CD14-positive monocyte (primary cell): ENCODE measurements at regions not wholly inside any gene's neighbourhood (a gene's known extent, or its start where the extent isn't known, plus 50 kb on each side); places are given as distances from the start of the nearest gene placed in this dataset.

Experiments
- DNase-seq, 3 donors: peaks; one replicate each; pipeline ENCODE4 v3.0.0-alpha.2; 2011 to 2022
- H2AFZ ChIP-seq: 2 replicates; pipeline ENCODE4 v1.6.0; 2012; ENCODE audit warnings: mild to moderate bottlenecking, low read depth, low read length, inconsistent platforms; ENCODE audit not compliant: insufficient read depth, poor library complexity, severe bottlenecking
- H3K27ac ChIP-seq, 2 donors: 1 replicate in 1 of 2; 2 replicates in 1 of 2; pipeline ENCODE4 v1.5.1; 2012 to 2013; ENCODE audit warnings: low read length in 2 of 2, control low read depth in 1 of 2, inconsistent platforms in 1 of 2, low read depth in 1 of 2, mild to moderate bottlenecking in 1 of 2
- H3K27me3 ChIP-seq, 2 donors: one replicate each; pipeline versions ENCODE4 v1.6.0 to v1.6.1; 2011 to 2013; ENCODE audit warnings: low read length in 2 of 2; ENCODE audit not compliant: control insufficient read depth in 2 of 2, insufficient read depth in 2 of 2
- H3K36me3 ChIP-seq, 2 donors: replicated peaks in 1 of 2; 1 replicate in 1 of 2; 2 replicates in 1 of 2; pipeline versions ENCODE4 v1.5.1 to v1.6.1; 2012 to 2013; ENCODE audit warnings: low read length in 2 of 2, control low read depth in 1 of 2, inconsistent platforms in 1 of 2, mild to moderate bottlenecking in 1 of 2; ENCODE audit not compliant: insufficient read depth in 2 of 2, control insufficient read depth in 1 of 2
- H3K4me1 ChIP-seq, 2 donors: 1 replicate in 1 of 2; 2 replicates in 1 of 2; pipeline versions ENCODE4 v1.5.1 to v1.6.1; 2012 to 2013; ENCODE audit warnings: low read length in 2 of 2, control low read depth in 1 of 2, inconsistent platforms in 1 of 2, mild to moderate bottlenecking in 1 of 2, moderate library complexity in 1 of 2; ENCODE audit not compliant: insufficient read depth in 2 of 2, control insufficient read depth in 1 of 2
- H3K4me2 ChIP-seq: replicated peaks from 2 replicates; pipeline ENCODE3; 2012; ENCODE audit warnings: low read length, moderate library complexity, mild to moderate bottlenecking; ENCODE audit not compliant: poor library complexity, severe bottlenecking; ENCODE audit errors: extremely low read depth
- H3K4me3 ChIP-seq, 3 experiments: fragments of 200-600 bp in 1 of 3; sonication (generic) in 1 of 3; replicated peaks in 1 of 3; 1 replicate in 2 of 3; 2 replicates in 1 of 3; pipeline ENCODE4 v1.5.1; 2011 to 2013; ENCODE audit warnings: low read length in 3 of 3, mild to moderate bottlenecking in 3 of 3, control low read depth in 2 of 3, low read depth in 2 of 3, inconsistent platforms in 1 of 3, moderate library complexity in 1 of 3
- H3K79me2 ChIP-seq: 2 replicates; pipeline ENCODE4 v1.6.0; 2012; ENCODE audit warnings: mild to moderate bottlenecking, control low read depth, inconsistent platforms, low read length, moderate library complexity; ENCODE audit not compliant: insufficient read depth
- H3K9ac ChIP-seq: 2 replicates; pipeline ENCODE4 v1.6.0; 2017; ENCODE audit warnings: low read length, mild to moderate bottlenecking; ENCODE audit not compliant: insufficient read depth, poor library complexity, severe bottlenecking
- H3K9me3 ChIP-seq, 2 donors: replicated peaks in 1 of 2; 1 replicate in 1 of 2; 2 replicates in 1 of 2; pipeline versions ENCODE4 v1.5.1 to v1.6.1; 2012 to 2013; ENCODE audit warnings: low read length in 2 of 2, control low read depth in 1 of 2; ENCODE audit not compliant: control insufficient read depth in 1 of 2, insufficient read depth in 1 of 2
- H4K20me1 ChIP-seq: 2 replicates; pipeline ENCODE4 v1.6.0; 2012; ENCODE audit warnings: mild to moderate bottlenecking, low read length, control low read depth, moderate library complexity; ENCODE audit not compliant: insufficient read depth
- H3K27ac Mint-ChIP-seq, 7 donors: one replicate each; pipeline ENCODE4 v1.8.0; 2020; ENCODE audit warnings: mild to moderate bottlenecking in 7 of 7, mixed read lengths in 7 of 7, moderate library complexity in 6 of 7, inconsistent platforms in 2 of 7
- H3K27me3 Mint-ChIP-seq, 3 donors: one replicate each; pipeline ENCODE4 v1.8.0; 2021 to 2022; ENCODE audit warnings: low read depth in 3 of 3, mild to moderate bottlenecking in 3 of 3, mixed read lengths in 3 of 3, moderate library complexity in 3 of 3, inconsistent platforms in 1 of 3
- H3K36me3 Mint-ChIP-seq, 2 donors: one replicate each; pipeline ENCODE4 v1.8.0; 2020; ENCODE audit warnings: mixed read lengths in 2 of 2, inconsistent platforms in 1 of 2, mild to moderate bottlenecking in 1 of 2
- H3K4me1 Mint-ChIP-seq: one replicate; pipeline ENCODE4 v1.8.0; 2020; ENCODE audit warnings: mild to moderate bottlenecking, mixed read lengths
- H3K4me3 Mint-ChIP-seq, 2 donors: one replicate each; pipeline ENCODE4 v1.8.0; 2020; ENCODE audit warnings: mild to moderate bottlenecking in 2 of 2, mixed read lengths in 2 of 2, moderate library complexity in 1 of 2
- H3K9me3 Mint-ChIP-seq, 7 donors: one replicate each; pipeline ENCODE4 v1.8.0; 2020 to 2022; ENCODE audit warnings: mixed read lengths in 7 of 7, mild to moderate bottlenecking in 6 of 7, moderate library complexity in 6 of 7, inconsistent platforms in 2 of 7
- WGBS: methylation state at CpG from one replicate; pipeline ENCODE4 v1.1.5; 2013; ENCODE audit warnings: missing lambda C conversion rate; ENCODE audit not compliant: insufficient coverage; 5-methylcytosine and 5-hydroxymethylcytosine counted together
- intact Hi-C, 2 donors: fragments of 100-400 bp; cut with micrococcal nuclease; formaldehyde crosslinking; loops; one replicate each; pipeline versions ENCODE4 v1.15.0 to v1.15.1; 2023
- TF ChIP-seq, protein P1 (sequence below): fragments of 200-600 bp; IDR thresholded peaks from one replicate; pipeline ENCODE4 v1.8.0; 2022; ENCODE audit warnings: antibody characterized with exemption, mild to moderate bottlenecking

DNA sequence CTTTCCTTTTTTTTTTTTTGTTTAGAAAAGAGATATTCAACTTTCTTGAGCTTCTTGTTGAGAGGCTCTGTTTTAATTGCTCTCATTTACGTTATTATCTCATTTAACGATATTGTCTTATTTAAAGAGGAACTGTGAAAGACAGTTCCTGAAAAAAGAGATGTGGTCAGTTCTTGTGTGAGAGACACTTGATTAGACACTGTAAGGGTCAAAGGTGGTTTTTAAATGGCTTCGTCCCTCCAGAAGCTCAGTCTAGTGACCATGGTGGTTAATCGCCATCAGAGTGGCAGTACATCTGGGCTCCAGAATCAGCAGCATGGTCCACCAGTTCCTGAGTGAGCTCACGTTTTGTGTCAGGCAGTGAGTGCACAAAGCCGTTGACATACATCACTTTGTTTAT, 57.9 kb upstream of the KCNA5 start:
- no peaks in the 10 kb centered on the region for H3K27me3 ChIP-seq
- Mint-ChIP-seq H3K9me3 (no peaks in the 10 kb centered on the region), H3K4me3 (no peak overlapping the region), H3K36me3 (no peaks in the 10 kb centered on the region), H3K27ac (no peak overlapping the region), H3K4me1 (peaks cover 3% of the 10 kb centered on the region), H3K27me3 (peaks cover 4 to 11% (median 7%) of the 10 kb centered on the region in 3 donors)
- no peak overlapping the region for H3K27ac ChIP-seq
- no peaks in the 10 kb centered on the region for H3K79me2 ChIP-seq
- intact Hi-C loops, result no loop called here
- H3K4me3 ChIP-seq, result no peak overlapping the region
- H2AFZ ChIP-seq, result no peak overlapping the region
- H3K36me3 ChIP-seq, result no peaks in the 10 kb centered on the region
- no peaks in the 10 kb centered on the region for H4K20me1 ChIP-seq
- H3K9ac ChIP-seq, result no peak overlapping the region
- H3K9me3 ChIP-seq, result no peaks in the 10 kb centered on the region
- H3K4me2 ChIP-seq, result no peak overlapping the region
- H3K4me1 ChIP-seq, result no peaks in the 10 kb centered on the region
- DNase-seq, result no peak
- TF ChIP-seq, protein P1, sequence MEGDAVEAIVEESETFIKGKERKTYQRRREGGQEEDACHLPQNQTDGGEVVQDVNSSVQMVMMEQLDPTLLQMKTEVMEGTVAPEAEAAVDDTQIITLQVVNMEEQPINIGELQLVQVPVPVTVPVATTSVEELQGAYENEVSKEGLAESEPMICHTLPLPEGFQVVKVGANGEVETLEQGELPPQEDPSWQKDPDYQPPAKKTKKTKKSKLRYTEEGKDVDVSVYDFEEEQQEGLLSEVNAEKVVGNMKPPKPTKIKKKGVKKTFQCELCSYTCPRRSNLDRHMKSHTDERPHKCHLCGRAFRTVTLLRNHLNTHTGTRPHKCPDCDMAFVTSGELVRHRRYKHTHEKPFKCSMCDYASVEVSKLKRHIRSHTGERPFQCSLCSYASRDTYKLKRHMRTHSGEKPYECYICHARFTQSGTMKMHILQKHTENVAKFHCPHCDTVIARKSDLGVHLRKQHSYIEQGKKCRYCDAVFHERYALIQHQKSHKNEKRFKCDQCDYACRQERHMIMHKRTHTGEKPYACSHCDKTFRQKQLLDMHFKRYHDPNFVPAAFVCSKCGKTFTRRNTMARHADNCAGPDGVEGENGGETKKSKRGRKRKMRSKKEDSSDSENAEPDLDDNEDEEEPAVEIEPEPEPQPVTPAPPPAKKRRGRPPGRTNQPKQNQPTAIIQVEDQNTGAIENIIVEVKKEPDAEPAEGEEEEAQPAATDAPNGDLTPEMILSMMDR, result no peak
- WGBS, result 62% methylated on average over 3 of the region's 6 CpGs

- no peak overlapping the region for H3K27ac ChIP-seq
- H3K4me2 ChIP-seq, result no peak overlapping the region
- peaks cover 4 to 12% (median 9%) of the 10 kb centered on the region in 3 donors for H3K27me3 Mint-ChIP-seq
- peak overlapping the region in 1 of 7 donors; percentile 2 for H3K27ac Mint-ChIP-seq
- H3K4me3 ChIP-seq, result no peak overlapping the region
- H3K9me3 Mint-ChIP-seq, result no peaks in the 10 kb centered on the region
- TF ChIP-seq, protein P1, result no peak
- H3K4me1 Mint-ChIP-seq, result peaks cover 3% of the 10 kb centered on the region
- H3K4me1 ChIP-seq, result no peaks in the 10 kb centered on the region
- no peaks in the 10 kb centered on the region for H4K20me1 ChIP-seq
- no peaks in the 10 kb centered on the region for H3K36me3 ChIP-seq
- no peaks in the 10 kb centered on the region for H3K9me3 ChIP-seq
- peaks cover 0 to 2% of the 10 kb centered on the region in 2 donors for H3K27me3 ChIP-seq
- H3K36me3 Mint-ChIP-seq, result no peaks in the 10 kb centered on the region
- no peak for DNase-seq
- intact Hi-C loops, result no loop called here
- H3K4me3 Mint-ChIP-seq, result no peak overlapping the region
- H2AFZ ChIP-seq, result no peak overlapping the region
- 81% methylated on average over 15 of the region's 17 CpGs for WGBS
- no peak overlapping the region for H3K9ac ChIP-seq
- H3K79me2 ChIP-seq, result no peaks in the 10 kb centered on the region
These were observed 56.3 kb upstream of the KCNA5 start for GRCh38 chr12:4987076-4988046.
